WERI-Rb-1 (cell line): ENCODE measurements at regions not wholly inside any gene's neighbourhood (a gene's known extent, or its start where the extent isn't known, plus 50 kb on each side); places are given as distances from the start of the nearest gene placed in this dataset.
"Not testable (repeated sequence)": the region's sequence is repeated elsewhere in the genome, so short reads cannot be mapped to it uniquely, and the experiment has no call there.

Experiments used
- DNase-seq: peaks from one replicate; pipeline ENCODE4 v3.0.0-alpha.2; 2020
- H3K27ac ChIP-seq: fragments of 250-450 bp; sonication (Bioruptor Pico); 2 replicates; pipeline ENCODE4 v1.5.1; 2020; ENCODE audit warnings: mild to moderate bottlenecking, moderate library complexity
- H3K27me3 ChIP-seq: fragments of 250-450 bp; sonication (Bioruptor Pico); 2 replicates; pipeline ENCODE4 v1.5.1; 2021; ENCODE audit warnings: mild to moderate bottlenecking, low read depth, moderate library complexity; ENCODE audit not compliant: insufficient read depth, severe bottlenecking
- H3K36me3 ChIP-seq: fragments of 250-450 bp; sonication (Bioruptor Pico); 2 replicates; pipeline ENCODE4 v1.5.1; 2020; ENCODE audit warnings: mild to moderate bottlenecking, moderate library complexity
- H3K4me3 ChIP-seq: 2 replicates; pipeline ENCODE4 v1.5.1; 2011; ENCODE audit warnings: low read depth, mild to moderate bottlenecking, control low read depth, low read length
- H3K9me3 ChIP-seq: fragments of 250-450 bp; sonication (Bioruptor Pico); 2 replicates; pipeline ENCODE4 v1.5.1; 2021; ENCODE audit warnings: mild to moderate bottlenecking, moderate library complexity; ENCODE audit not compliant: severe bottlenecking
- TF ChIP-seq, protein P1 (sequence below): IDR thresholded peaks from 2 replicates; pipeline ENCODE4 v1.5.1; 2011; ENCODE audit warnings: low read depth, mild to moderate bottlenecking, control low read depth, inconsistent platforms, low read length

DNA sequence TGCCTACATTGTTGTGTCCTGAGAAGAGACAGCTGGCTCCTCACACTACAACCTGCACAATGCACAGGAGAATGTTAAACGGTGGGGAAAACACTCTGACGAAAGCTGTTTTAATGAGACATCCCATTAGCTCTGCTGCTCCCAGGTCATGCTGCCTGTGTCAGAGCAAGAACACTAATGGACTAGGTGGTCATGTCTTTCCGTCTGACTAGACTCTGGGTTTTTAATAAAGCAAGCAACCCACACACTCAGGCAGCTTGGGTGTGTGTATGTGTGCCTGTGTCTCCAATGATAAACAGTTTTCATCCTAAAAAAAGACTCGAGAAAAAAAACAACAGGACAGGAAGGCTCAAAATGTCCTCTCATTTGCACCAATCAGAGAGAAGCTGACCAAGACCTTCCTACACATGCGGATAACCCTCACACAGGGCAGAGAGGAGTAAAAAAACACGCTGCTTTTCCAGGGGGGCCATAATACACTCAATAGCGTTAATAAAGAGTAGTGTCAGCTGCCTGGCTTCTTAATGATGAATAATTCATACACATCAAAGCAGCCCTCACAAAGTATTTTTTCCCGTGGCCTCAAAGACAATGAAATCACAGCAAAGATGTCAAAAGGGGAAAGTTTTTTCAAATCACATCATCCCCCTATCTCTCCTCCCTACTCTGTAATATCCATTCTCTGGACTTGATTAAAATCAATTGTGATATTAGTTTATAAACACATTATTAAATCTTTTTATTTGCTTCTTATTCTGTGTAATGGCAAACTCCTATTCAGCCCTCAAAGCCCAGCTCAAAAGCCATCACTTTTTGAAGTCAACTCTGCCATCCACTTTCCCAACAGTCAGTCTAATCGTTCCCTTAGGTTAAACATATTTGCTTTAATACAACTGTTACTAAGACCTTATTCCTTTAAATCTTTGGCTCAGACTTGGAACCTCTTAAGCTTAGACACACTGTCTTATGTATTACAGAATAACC lies 244.2 kb upstream of the CDH11 start:
- H3K27me3 ChIP-seq: no peaks in the 10 kb centered on the region
- H3K36me3 ChIP-seq: no peaks in the 10 kb centered on the region
- DNase-seq: no peak
- no peaks in the 10 kb centered on the region for H3K9me3 ChIP-seq
- no peak overlapping the region for H3K4me3 ChIP-seq
- TF ChIP-seq, protein P1, sequence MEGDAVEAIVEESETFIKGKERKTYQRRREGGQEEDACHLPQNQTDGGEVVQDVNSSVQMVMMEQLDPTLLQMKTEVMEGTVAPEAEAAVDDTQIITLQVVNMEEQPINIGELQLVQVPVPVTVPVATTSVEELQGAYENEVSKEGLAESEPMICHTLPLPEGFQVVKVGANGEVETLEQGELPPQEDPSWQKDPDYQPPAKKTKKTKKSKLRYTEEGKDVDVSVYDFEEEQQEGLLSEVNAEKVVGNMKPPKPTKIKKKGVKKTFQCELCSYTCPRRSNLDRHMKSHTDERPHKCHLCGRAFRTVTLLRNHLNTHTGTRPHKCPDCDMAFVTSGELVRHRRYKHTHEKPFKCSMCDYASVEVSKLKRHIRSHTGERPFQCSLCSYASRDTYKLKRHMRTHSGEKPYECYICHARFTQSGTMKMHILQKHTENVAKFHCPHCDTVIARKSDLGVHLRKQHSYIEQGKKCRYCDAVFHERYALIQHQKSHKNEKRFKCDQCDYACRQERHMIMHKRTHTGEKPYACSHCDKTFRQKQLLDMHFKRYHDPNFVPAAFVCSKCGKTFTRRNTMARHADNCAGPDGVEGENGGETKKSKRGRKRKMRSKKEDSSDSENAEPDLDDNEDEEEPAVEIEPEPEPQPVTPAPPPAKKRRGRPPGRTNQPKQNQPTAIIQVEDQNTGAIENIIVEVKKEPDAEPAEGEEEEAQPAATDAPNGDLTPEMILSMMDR: no peak
- no peak overlapping the region for H3K27ac ChIP-seq

DNA sequence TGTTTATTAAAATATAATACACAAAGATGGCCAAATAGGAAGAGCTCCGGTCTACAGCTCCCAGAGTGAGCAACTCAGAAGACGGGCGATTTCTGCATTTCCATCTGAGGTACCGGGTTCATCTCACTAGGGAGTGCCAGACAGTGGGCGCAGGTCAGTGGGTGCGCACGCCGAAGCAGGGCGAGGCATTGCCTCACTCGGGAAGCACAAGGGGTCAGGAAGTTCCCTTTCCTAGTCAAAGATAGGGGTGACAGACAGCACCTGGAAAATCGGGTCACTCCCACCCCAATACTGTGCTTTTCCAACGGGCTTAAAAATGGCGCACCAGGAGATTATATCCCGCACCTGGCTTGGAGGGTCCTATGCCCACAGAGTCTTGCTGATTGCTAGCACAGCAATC lies 234.9 kb upstream of the CDH11 start:
- not testable (repeated sequence) for H3K27me3 ChIP-seq, H3K36me3 ChIP-seq, H3K9me3 ChIP-seq, H3K4me3 ChIP-seq, DNase-seq, H3K27ac ChIP-seq

DNA sequence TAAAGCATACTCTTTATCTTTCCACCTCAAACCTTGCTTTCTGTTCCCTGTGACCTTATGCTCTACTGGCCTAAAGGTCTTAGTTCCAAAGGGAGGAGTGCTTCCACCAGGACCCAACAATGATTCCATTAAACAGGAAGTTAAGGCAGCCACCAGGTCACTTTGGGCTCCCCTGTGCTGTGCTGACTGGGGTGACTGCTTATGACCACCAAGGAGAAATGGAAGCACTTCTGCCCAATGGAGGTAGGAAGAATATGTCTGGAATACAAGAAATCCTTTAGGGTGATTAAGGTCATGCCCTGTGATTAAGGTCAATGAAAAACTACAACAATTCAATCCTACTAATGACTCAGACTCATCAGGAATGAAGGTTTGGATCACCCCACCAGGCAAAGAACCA lies 233.8 kb upstream of the CDH11 start:
- Histone ChIP-seq H3K9me3 (peaks cover 3% of the 10 kb centered on the region), H3K36me3 (no peaks in the 10 kb centered on the region), H3K27ac (no peak overlapping the region), H3K27me3 (no peaks in the 10 kb centered on the region), H3K4me3 (no peak overlapping the region)
- DNase-seq: no peak
- TF ChIP-seq, protein P1: no peak

DNA sequence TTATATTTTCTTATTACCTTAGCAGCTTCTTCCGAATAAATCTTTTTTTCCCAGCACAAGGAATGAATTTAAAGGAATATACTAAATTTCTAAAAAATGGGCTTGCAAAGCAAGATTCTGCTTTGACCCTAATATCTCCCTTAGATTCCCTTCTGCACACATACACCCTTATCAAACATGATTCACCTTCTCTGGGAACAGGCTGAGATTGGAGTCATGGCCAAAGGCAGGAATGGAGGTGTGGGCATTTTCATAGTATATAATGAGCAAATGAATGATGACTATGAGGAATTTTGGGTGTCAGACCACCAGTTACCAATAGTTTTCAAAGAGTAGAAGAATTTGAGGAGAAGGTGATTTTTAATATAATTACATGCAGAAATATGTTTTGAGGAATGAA lies 231.3 kb upstream of the CDH11 start:
- Histone ChIP-seq H3K4me3 (no peak overlapping the region), H3K36me3 (no peaks in the 10 kb centered on the region), H3K27ac (no peak overlapping the region), H3K27me3 (no peaks in the 10 kb centered on the region), H3K9me3 (peaks cover 3% of the 10 kb centered on the region)
- no peak for DNase-seq
- TF ChIP-seq, protein P1: no peak

DNA sequence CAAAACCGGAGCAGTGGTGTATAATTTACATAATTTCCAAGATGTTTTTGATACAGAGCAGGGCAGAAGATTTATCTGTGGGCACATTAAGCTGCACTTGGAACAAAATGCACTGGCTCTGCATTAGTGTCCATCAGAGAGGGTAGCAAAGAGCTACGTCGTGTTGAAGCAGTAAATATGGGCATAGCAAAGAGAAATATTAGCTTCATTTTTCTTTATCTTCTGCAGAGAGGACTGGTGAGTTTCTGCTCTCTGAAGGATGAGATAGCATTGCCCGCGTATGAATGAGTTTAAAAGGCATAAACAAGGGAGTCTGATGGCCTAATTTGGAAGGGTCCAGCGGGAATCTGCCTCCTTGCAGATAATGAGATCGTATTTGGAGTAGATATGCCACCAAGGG lies 227.8 kb upstream of the CDH11 start:
- Histone ChIP-seq H3K27me3 (no peaks in the 10 kb centered on the region), H3K36me3 (no peaks in the 10 kb centered on the region), H3K27ac (no peak overlapping the region), H3K4me3 (no peak overlapping the region), H3K9me3 (no peaks in the 10 kb centered on the region)
- TF ChIP-seq, protein P1: no peak
- DNase-seq: no peak

DNA sequence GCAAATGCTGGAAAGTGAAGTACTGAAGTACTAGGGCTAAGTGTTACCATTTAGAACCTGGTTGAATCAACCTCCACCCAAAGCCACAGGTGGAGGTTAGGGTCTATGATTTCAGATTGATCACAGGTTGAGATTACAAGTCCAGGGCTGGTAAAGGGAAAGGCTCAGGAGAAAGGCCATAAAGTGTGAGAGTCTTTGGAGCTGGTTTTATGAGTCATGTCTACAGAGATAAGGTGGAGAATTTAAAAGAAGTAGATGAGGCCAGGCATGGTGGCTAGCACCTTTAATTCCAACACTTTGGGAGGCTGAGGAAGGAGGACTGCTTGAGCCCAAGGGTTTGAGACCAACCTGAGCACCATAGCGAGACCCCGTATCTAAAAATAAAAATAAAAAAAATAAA lies 221.7 kb upstream of the CDH11 start:
- no peak for DNase-seq
- Histone ChIP-seq H3K36me3 (no peaks in the 10 kb centered on the region), H3K4me3 (no peak overlapping the region), H3K27ac (no peak overlapping the region), H3K9me3 (no peaks in the 10 kb centered on the region), H3K27me3 (no peaks in the 10 kb centered on the region)
- TF ChIP-seq, protein P1: no peak
